ENCODE measurements at regions not wholly inside any gene's neighbourhood (a gene's known extent, or its start where the extent isn't known, plus 50 kb on each side); places are given as distances from the start of the nearest gene placed in this dataset.

GRCh38 chr3:72348357-72348756, 499.9 kb downstream of the SHQ1 start:
- peaks cover 3% of the 10 kb centered on the region for H3K9me1 ChIP-seq (ENCODE audit: insufficient read depth, low read length)

More at GRCh38 chr3:72348357-72348756, 499.9 kb downstream of the SHQ1 start:
- Histone ChIP-seq H3K23ac (ENCODE audit: low read depth, low read length) (no peak overlapping the region), H3K79me1 (ENCODE audit: low read depth in 1 of 2, low read length in 2 of 2) (no peaks in the 10 kb centered on the region), H3K36me3 (ENCODE audit: control insufficient read depth, insufficient read depth, low read length) (no peaks in the 10 kb centered on the region), H4K8ac (ENCODE audit: low read depth in 2 of 2, low read length in 2 of 2) (no peak overlapping the region), H3K4me2 (ENCODE audit: low read depth, low read length) (no peak overlapping the region), H3K27me3 (ENCODE audit: control insufficient read depth, insufficient read depth, low read length) (peaks cover 2% of the 10 kb centered on the region; the same call in 1 of the 2 replicates), H2BK15ac (ENCODE audit: low read depth, low read length) (no peak overlapping the region), H2AFZ (replicated peaks; ENCODE audit: low read length, poor library complexity) (no peak overlapping the region), H3K56ac (ENCODE audit: extremely low read depth, insufficient read depth, low read length) (no peak overlapping the region), H2AK9ac (replicated peaks; ENCODE audit: low read depth, low read length, poor library complexity) (no peak overlapping the region), H3K9ac (ENCODE audit: low read depth, low read length) (no peak overlapping the region), H3K27ac (ENCODE audit: insufficient read depth, low read length) (no peak overlapping the region), H2AK5ac (ENCODE audit: low read depth, low read length) (0 out of 2 replicates have a peak overlapping the region, but pooled peaks have one; percentile 2), H2BK5ac (ENCODE audit: low read depth, low read length, poor library complexity, severe bottlenecking) (no peak overlapping the region), H4K20me1 (ENCODE audit: insufficient read depth, low read length) (no peaks in the 10 kb centered on the region), H3K4me1 (ENCODE audit: control insufficient read depth, insufficient read depth, low read length) (no peaks in the 10 kb centered on the region; the same call in 1 of the 2 replicates), H2BK120ac (ENCODE audit: low read depth, low read length) (no peak overlapping the region), H3K4ac (ENCODE audit: low read depth, low read length) (no peak overlapping the region), H3K9me3 (ENCODE audit: control insufficient read depth, insufficient read depth, low read length) (no peaks in the 10 kb centered on the region), H4K91ac (ENCODE audit: insufficient read depth, low read depth, low read length) (no peak overlapping the region), H3K14ac (replicated peaks; ENCODE audit: low read depth, low read length) (no peak overlapping the region), H3K18ac (ENCODE audit: low read depth, low read length) (no peak overlapping the region), H4K5ac (ENCODE audit: low read depth, low read length) (no peak overlapping the region), H2BK20ac (ENCODE audit: low read depth, low read length) (no peak overlapping the region), H3K4me3 (ENCODE audit: insufficient read depth, low read depth, low read length) (no peak overlapping the region)
- intact Hi-C loops (cut with micrococcal nuclease): no loop called here
- ChIA-PET POLR2A (ENCODE audit: unreplicated experiment) (no interaction called here), CTCF (no interaction called here)
- TF ChIP-seq ELK1 (IDR thresholded peaks at IDR 0.05; ENCODE audit: borderline replicate concordance, low read depth, low read length) (no peak), CEBPB (IDR thresholded peaks at IDR 0.05; ENCODE audit: low read depth, low read length) (no peak), MAZ (IDR thresholded peaks at IDR 0.05; ENCODE audit: borderline replicate concordance, low read depth, low read length) (no peak), CHD1 (IDR thresholded peaks at IDR 0.05; ENCODE audit: low read depth, low read length) (no peak), CTCF (conservative IDR thresholded peaks at IDR 0.05; ENCODE audit: low read depth, low read length) (no peak), RCOR1 (IDR thresholded peaks at IDR 0.05; ENCODE audit: insufficient replicate concordance, low read length) (no peak), NFE2L2 (IDR thresholded peaks at IDR 0.05; ENCODE audit: low read depth, low read length) (no peak), USF2 (IDR thresholded peaks at IDR 0.05; ENCODE audit: low read depth, low read length) (no peak), POLR2A (IDR thresholded peaks at IDR 0.05; ENCODE audit: low read depth, low read length) (no peak), RAD21 (IDR thresholded peaks at IDR 0.05; ENCODE audit: low read length) (no peak), MAFK (IDR thresholded peaks at IDR 0.05; ENCODE audit: low read depth, low read length) (no peak), SMC3 (IDR thresholded peaks at IDR 0.05; ENCODE audit: low read depth, low read length) (no peak), BHLHE40 (IDR thresholded peaks at IDR 0.05; ENCODE audit: low read depth, low read length) (no peak), MXI1 (IDR thresholded peaks at IDR 0.05; ENCODE audit: borderline replicate concordance, low read depth, low read length) (no peak), FOS (IDR thresholded peaks at IDR 0.05; ENCODE audit: low read depth, low read length) (no peak), RFX5 (IDR thresholded peaks at IDR 0.05; ENCODE audit: low read depth, low read length) (no peak)
- ATAC-seq (ENCODE audit: low read depth) (no peak), DNase-seq (no peak)
- dilution Hi-C loops (cut with HindIII; ENCODE audit: low sequenced_read_pairs, unreplicated experiment): no loop called here
- no TSS peak for BruUV-seq (replicated peaks)
- in situ Hi-C loops (cut with MboI; ENCODE audit: low sequenced_read_pairs): no loop called here

Data from IMR-90 (cell line).